GM12878 (cell line): ENCODE measurements at regions not wholly inside any gene's neighbourhood (a gene's known extent, or its start where the extent isn't known, plus 50 kb on each side); places are given as distances from the start of the nearest gene placed in this dataset.

Experiments used
- ATAC-seq: fragments of 200-7000 bp; cut with Tn5 transposase; 3 replicates; pipeline ENCODE4 v1.9.1; 2020; ENCODE audit warnings: mild to moderate bottlenecking, moderate library complexity
- BruUV-seq: library from RNA; stranded (reverse); fragments of 400-500 nt; replicated peaks from 2 replicates; lab custom pipeline; 2021; lab: Mats Ljungman, UMichigan
- CTCF ChIA-PET: fragments of 300-600 bp; sonication (Branson Sonifier 250); formaldehyde crosslinking; extraction: SDS; loops from one replicate; lab custom pipeline; 2021; ENCODE audit warnings: inconsistent platforms; lab: Yijun Ruan, JAX
- POLR2A ChIA-PET: fragments of 350-600 bp; formaldehyde crosslinking; extraction: SDS; loops from one replicate; lab custom pipeline; 2021; ENCODE audit warnings: inconsistent platforms; lab: Charles Lee
- RAD21 ChIA-PET: fragments of 300-600 bp; sonication (Branson Sonifier 250); formaldehyde crosslinking; loops from one replicate; lab custom pipeline; 2023; ENCODE audit warnings: antibody characterized with exemption; ENCODE audit not compliant: unreplicated experiment; lab: Charles Lee
- SMC1A ChIA-PET: fragments of 300-600 bp; sonication (Branson Sonifier 250); formaldehyde crosslinking; loops from one replicate; lab custom pipeline; 2023; ENCODE audit not compliant: unreplicated experiment, uncharacterized antibody; lab: Charles Lee
- DNase-seq: peaks from one replicate; pipeline ENCODE4 v3.0.0-alpha.2; 2011; ENCODE audit warnings: low read depth, low spot score
- FAIRE-seq: peaks from 3 replicates; lab custom pipeline; 2011; peaks lifted over from hg19 to GRCh38; lab: Jason Lieb, UNC
- H2AFZ ChIP-seq: 2 replicates; pipeline ENCODE4 v1.6.0; 2011; ENCODE audit warnings: low read depth, low read length, control low read depth; ENCODE audit not compliant: control insufficient read depth
- H3K27ac ChIP-seq: 2 replicates; pipeline ENCODE4 v1.5.1; 2011; ENCODE audit warnings: control low read depth; ENCODE audit not compliant: control insufficient read depth, insufficient read depth
- H3K27me3 ChIP-seq, 2 experiments: replicated peaks in 1 of 2; 2 replicates each; pipeline versions ENCODE4 v1.6.0 to v1.6.1; 2011; ENCODE audit warnings: low read length in 1 of 2; ENCODE audit not compliant: control insufficient read depth in 2 of 2, insufficient read depth in 2 of 2
- H3K36me3 ChIP-seq, 2 experiments: 2 replicates each; pipeline ENCODE4 v1.5.1; 2011; ENCODE audit warnings: low read length in 1 of 2; ENCODE audit not compliant: control insufficient read depth in 2 of 2, insufficient read depth in 2 of 2
- H3K4me1 ChIP-seq: 2 replicates; pipeline ENCODE4 v1.6.1; 2011; ENCODE audit warnings: mild to moderate bottlenecking, low read length, moderate library complexity, mixed read lengths; ENCODE audit not compliant: control insufficient read depth, insufficient read depth
- H3K4me2 ChIP-seq: 2 replicates; pipeline ENCODE4 v1.6.0; 2011; ENCODE audit warnings: control low read depth; ENCODE audit not compliant: control insufficient read depth, insufficient read depth
- H3K4me3 ChIP-seq: fragments of 200-600 bp; sonication (generic); 2 replicates; pipeline ENCODE4 v1.5.1; 2016
- H3K79me2 ChIP-seq: 2 replicates; pipeline ENCODE4 v1.6.0; 2011; ENCODE audit warnings: low read length; ENCODE audit not compliant: control insufficient read depth, insufficient read depth
- H3K9ac ChIP-seq: 2 replicates; pipeline ENCODE4 v1.8.0; 2011; ENCODE audit warnings: low read length, control low read depth, mixed read lengths; ENCODE audit not compliant: control insufficient read depth, insufficient read depth
- H3K9me3 ChIP-seq: replicated peaks from 3 replicates; pipeline ENCODE4 v1.5.1; 2011; ENCODE audit warnings: mild to moderate bottlenecking, low read length; ENCODE audit not compliant: control insufficient read depth, insufficient read depth
- H4K20me1 ChIP-seq: 2 replicates; pipeline ENCODE4 v1.6.0; 2011; ENCODE audit not compliant: control insufficient read depth, insufficient read depth
- BCLAF1 ChIP-seq: fragments of 450-650 bp; IDR thresholded peaks from 2 replicates; pipeline ENCODE4 v1.6.1; 2017; ENCODE audit warnings: antibody characterized with exemption, mild to moderate bottlenecking, moderate library complexity
- CBX3 ChIP-seq: fragments of 200-600 bp; sonication (generic); IDR thresholded peaks from 2 replicates; pipeline ENCODE4 v1.6.1; 2016; ENCODE audit warnings: low read depth, borderline replicate concordance
- EP300 ChIP-seq, 2 experiments: fragments of 150-350 bp in 1 of 2; IDR thresholded peaks; 2 replicates each; pipeline ENCODE4 v1.6.1; 2011 to 2012; ENCODE audit warnings: low read depth in 2 of 2, low read length in 2 of 2, borderline replicate concordance in 1 of 2, improper control_type of control experiment in 1 of 2, inconsistent platforms in 1 of 2; ENCODE audit not compliant: control insufficient read depth in 1 of 2
- FOS ChIP-seq: IDR thresholded peaks from 3 replicates; pipeline ENCODE4 v1.6.1; 2011; ENCODE audit warnings: borderline replicate concordance; ENCODE audit not compliant: insufficient read length; ENCODE audit errors: extremely low read depth
- JUNB ChIP-seq: IDR thresholded peaks from 2 replicates; pipeline ENCODE4 v1.6.1; 2016; ENCODE audit warnings: antibody characterized with exemption, mild to moderate bottlenecking
- JUND ChIP-seq: IDR thresholded peaks from 2 replicates; pipeline ENCODE4 v1.6.1; 2012; ENCODE audit warnings: low read depth, mild to moderate bottlenecking, low read length, improper control_type of control experiment, moderate library complexity
- MTA2 ChIP-seq: fragments of 450-650 bp; IDR thresholded peaks from 2 replicates; pipeline ENCODE4 v1.6.1; 2016; ENCODE audit warnings: low read depth, mild to moderate bottlenecking, moderate library complexity
- MYB ChIP-seq: fragments of 150-350 bp; IDR thresholded peaks from 2 replicates; pipeline ENCODE4 v1.6.1; 2014; ENCODE audit warnings: mild to moderate bottlenecking, low read depth, low read length, borderline replicate concordance
- NBN ChIP-seq: fragments of 450-650 bp; IDR thresholded peaks from 2 replicates; pipeline ENCODE4 v1.6.1; 2016
- NR2C1 ChIP-seq: fragments of 450-650 bp; IDR thresholded peaks from 2 replicates; pipeline ENCODE4 v1.6.1; 2017; ENCODE audit warnings: antibody characterized with exemption, mild to moderate bottlenecking, moderate library complexity
- RCOR1 ChIP-seq: conservative IDR thresholded peaks from 2 replicates; pipeline ENCODE4 v1.6.1; 2012; ENCODE audit warnings: low read depth, low read length, improper control_type of control experiment
- TCF12 ChIP-seq: IDR thresholded peaks from 2 replicates; pipeline ENCODE4 v1.6.1; 2011; ENCODE audit warnings: low read depth, mild to moderate bottlenecking, low read length
- WGBS: methylation state at CpG from one replicate; pipeline ENCODE4 v1.1.6; 2016; ENCODE audit warnings: low lambda C conversion rate; ENCODE audit not compliant: insufficient replicate concordance, insufficient coverage; ENCODE audit errors: missing lambda C conversion rate; 5-methylcytosine and 5-hydroxymethylcytosine counted together
- in situ Hi-C: fragments of 300-500 bp; cut with MboI; formaldehyde crosslinking; loops from 9 replicates; pipeline ENCODE4 v1.14.3; 2018; ENCODE audit warnings: mixed read lengths
- intact Hi-C: fragments of 100-400 bp; cut with micrococcal nuclease; formaldehyde crosslinking; loops from one replicate; pipeline ENCODE4 v1.14.2; 2022; ENCODE audit not compliant: unreplicated experiment

DNA sequence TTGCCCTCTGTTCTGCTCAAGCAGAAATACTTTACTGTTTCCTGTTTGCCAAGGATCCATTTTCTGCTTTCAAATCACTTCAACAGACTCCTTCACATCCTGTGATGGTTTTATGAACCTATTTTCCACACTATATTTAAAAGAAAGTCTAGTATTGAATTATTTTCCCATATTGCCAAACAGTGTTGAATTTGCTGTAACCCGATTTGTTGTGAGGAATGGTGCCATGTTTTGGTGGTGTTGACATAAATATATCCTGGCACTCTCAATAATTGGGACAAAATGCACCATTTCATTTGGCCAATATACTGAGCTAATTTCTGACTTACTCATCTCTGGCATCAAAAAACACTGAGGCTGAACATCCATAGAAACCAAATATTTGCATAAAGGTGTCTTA lies 615.4 kb upstream of the SEMA3D start:
- ChIA-PET RAD21 (no interaction called here), CTCF (no interaction called here), POLR2A (no interaction called here), SMC1A (no interaction called here)
- Histone ChIP-seq H3K9me3 (no peaks in the 10 kb centered on the region), H3K79me2 (no peaks in the 10 kb centered on the region), H3K4me3 (no peak overlapping the region), H3K27ac (no peak overlapping the region), H3K4me2 (no peak overlapping the region), H3K4me1 (no peaks in the 10 kb centered on the region), H4K20me1 (no peaks in the 10 kb centered on the region), H3K27me3 (no peaks in the 10 kb centered on the region), H3K36me3 (no peaks in the 10 kb centered on the region), H3K9ac (no peak overlapping the region), H2AFZ (no peak overlapping the region)
- no peak for TF ChIP-seq RCOR1
- TF ChIP-seq BCLAF1: no peak
- in situ Hi-C loops (no loop called here), intact Hi-C loops (no loop called here)
- no peak for DNase-seq
- FAIRE-seq: no peak
- ATAC-seq: no peak
- BruUV-seq: no TSS peak
- 0% methylated on average over 1 of the region's 1 CpG for WGBS

DNA sequence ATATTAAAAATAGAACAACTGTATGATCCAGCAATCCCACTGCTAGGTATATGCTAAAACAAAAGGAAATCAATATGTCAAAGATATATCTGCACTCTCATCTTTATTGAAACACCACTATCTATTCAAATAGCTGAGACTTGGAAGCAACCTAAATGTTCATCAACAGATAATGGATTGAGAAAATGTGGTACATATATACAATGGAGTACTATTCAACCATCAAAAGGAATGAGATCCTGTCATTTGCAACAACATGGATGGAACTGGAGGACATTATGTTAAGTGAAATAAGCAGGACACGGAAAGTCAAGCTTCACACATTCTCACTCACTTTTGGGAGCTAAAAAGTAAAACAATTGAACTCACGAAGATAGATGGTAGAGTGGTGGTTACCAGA lies 610.1 kb upstream of the SEMA3D start:
- POLR2A ChIA-PET: interaction anchor here (0.6 kb wide), 1 partner anchor 289 kb away, joined by 3 read pairs; no protein-coding TSS in a partner anchor
- FAIRE-seq: no peak
- TF ChIP-seq NR2C1: no peak
- no peak for TF ChIP-seq TCF12
- no peak for TF ChIP-seq EP300 (IDR thresholded peaks at IDR 0.05; ENCODE audit: borderline replicate concordance in 1 of 2, control insufficient read depth in 1 of 2, low read depth in 2 of 2, low read length in 2 of 2)
- no peak for TF ChIP-seq JUNB
- no peak for TF ChIP-seq CBX3
- no peak for TF ChIP-seq MYB
- no peak for TF ChIP-seq JUND
- TF ChIP-seq NBN: no peak
- TF ChIP-seq MTA2: no peak
- no peak for TF ChIP-seq FOS

More for the DNA sequence above, 610.1 kb upstream of the SEMA3D start:
- no peak overlapping the region for H2AFZ ChIP-seq
- no peak for ATAC-seq
- H3K27ac ChIP-seq: no peak overlapping the region
- H3K4me2 ChIP-seq: no peak overlapping the region
- in situ Hi-C loops (no loop called here), intact Hi-C loops (no loop called here)
- no peak overlapping the region for H3K9ac ChIP-seq
- H3K36me3 ChIP-seq: no peaks in the 10 kb centered on the region
- H3K4me1 ChIP-seq: no peaks in the 10 kb centered on the region
- no peak for DNase-seq
- no TSS peak for BruUV-seq
- RAD21 ChIA-PET: no interaction called here
- no peaks in the 10 kb centered on the region for H3K27me3 ChIP-seq
- CTCF ChIA-PET: interaction anchor here (1.2 kb wide), 1 partner anchor 33 kb away, joined by 4 read pairs; no protein-coding TSS in a partner anchor
- no peaks in the 10 kb centered on the region for H3K9me3 ChIP-seq
- no peak overlapping the region for H3K4me3 ChIP-seq
- WGBS: 38% methylated on average over 2 of the region's 2 CpGs
- H3K79me2 ChIP-seq: no peaks in the 10 kb centered on the region
- H4K20me1 ChIP-seq: no peaks in the 10 kb centered on the region
- SMC1A ChIA-PET: no interaction called here
